ENCODE measurements at regions not wholly inside any gene's neighbourhood (a gene's known extent, or its start where the extent isn't known, plus 50 kb on each side); places are given as distances from the start of the nearest gene placed in this dataset.

GRCh38 chr11:116082256-116082655, 578.0 kb upstream of the CADM1 start:
- H3K4me3 ChIP-seq, result no peak overlapping the region
- H3K4me1 ChIP-seq, result no peaks in the 10 kb centered on the region
- H3K27ac ChIP-seq, result no peak overlapping the region
- no peaks in the 10 kb centered on the region for H3K9me3 ChIP-seq
- TF ChIP-seq, protein P1, sequence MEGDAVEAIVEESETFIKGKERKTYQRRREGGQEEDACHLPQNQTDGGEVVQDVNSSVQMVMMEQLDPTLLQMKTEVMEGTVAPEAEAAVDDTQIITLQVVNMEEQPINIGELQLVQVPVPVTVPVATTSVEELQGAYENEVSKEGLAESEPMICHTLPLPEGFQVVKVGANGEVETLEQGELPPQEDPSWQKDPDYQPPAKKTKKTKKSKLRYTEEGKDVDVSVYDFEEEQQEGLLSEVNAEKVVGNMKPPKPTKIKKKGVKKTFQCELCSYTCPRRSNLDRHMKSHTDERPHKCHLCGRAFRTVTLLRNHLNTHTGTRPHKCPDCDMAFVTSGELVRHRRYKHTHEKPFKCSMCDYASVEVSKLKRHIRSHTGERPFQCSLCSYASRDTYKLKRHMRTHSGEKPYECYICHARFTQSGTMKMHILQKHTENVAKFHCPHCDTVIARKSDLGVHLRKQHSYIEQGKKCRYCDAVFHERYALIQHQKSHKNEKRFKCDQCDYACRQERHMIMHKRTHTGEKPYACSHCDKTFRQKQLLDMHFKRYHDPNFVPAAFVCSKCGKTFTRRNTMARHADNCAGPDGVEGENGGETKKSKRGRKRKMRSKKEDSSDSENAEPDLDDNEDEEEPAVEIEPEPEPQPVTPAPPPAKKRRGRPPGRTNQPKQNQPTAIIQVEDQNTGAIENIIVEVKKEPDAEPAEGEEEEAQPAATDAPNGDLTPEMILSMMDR (IDR thresholded peaks at IDR 0.05), result no peak
- intact Hi-C loops (cut with DNase I; ENCODE audit: low total_unique reads), result no loop called here
- no peaks in the 10 kb centered on the region for H3K36me3 ChIP-seq
- no peaks in the 10 kb centered on the region for H3K27me3 ChIP-seq
- DNase-seq, result no peak

GRCh38 chr11:116079580-116079979, 575.4 kb upstream of the CADM1 start:
- H3K4me3 ChIP-seq, result no peak overlapping the region
- TF ChIP-seq, protein P1 (IDR thresholded peaks at IDR 0.05), result no peak
- intact Hi-C loops (cut with DNase I; ENCODE audit: low total_unique reads), result no loop called here
- H3K27me3 ChIP-seq, result peaks cover 0 to 1% of the 10 kb centered on the region in 2 donors
- no peaks in the 10 kb centered on the region for H3K9me3 ChIP-seq
- DNase-seq, result no peak
- H3K27ac ChIP-seq, result no peak overlapping the region
- no peaks in the 10 kb centered on the region for H3K4me1 ChIP-seq
- no peaks in the 10 kb centered on the region for H3K36me3 ChIP-seq

DNA sequence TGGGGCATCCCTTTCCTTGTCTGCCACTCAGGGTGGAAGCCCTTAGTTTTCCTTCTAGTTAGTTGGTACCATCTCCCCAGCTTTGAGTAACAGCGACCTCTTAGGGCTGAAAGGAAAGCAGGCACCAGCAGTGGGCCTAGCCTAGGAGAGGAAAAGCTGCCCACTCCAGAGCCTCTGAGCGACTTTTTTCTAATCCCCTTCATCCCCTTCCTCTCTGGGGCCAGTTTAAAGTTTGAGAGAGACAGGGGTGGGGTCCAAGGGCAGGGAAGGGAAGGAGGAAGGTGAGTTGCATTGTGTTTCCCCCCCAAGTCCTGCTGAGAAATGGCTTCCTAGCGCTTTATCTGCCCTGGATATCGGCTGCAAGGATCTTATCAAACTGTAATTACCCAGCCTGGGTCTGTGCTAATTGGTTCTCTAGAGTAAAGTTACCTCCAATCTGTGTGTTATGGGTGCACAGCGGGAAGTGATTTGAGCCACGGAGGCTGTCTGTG, 573.9 kb upstream of the CADM1 start:
- DNase-seq, result no peak
- Histone ChIP-seq H3K36me3 (no peaks in the 10 kb centered on the region), H3K4me1 (no peaks in the 10 kb centered on the region), H3K27ac (no peak overlapping the region), H3K9me3 (no peaks in the 10 kb centered on the region), H3K4me3 (no peak overlapping the region), H3K27me3 (peaks cover 0 to 5% of the 10 kb centered on the region in 2 donors)
- TF ChIP-seq, protein P1 (IDR thresholded peaks at IDR 0.05), result no peak
- intact Hi-C loops (cut with DNase I; ENCODE audit: low total_unique reads), result no loop called here

DNA sequence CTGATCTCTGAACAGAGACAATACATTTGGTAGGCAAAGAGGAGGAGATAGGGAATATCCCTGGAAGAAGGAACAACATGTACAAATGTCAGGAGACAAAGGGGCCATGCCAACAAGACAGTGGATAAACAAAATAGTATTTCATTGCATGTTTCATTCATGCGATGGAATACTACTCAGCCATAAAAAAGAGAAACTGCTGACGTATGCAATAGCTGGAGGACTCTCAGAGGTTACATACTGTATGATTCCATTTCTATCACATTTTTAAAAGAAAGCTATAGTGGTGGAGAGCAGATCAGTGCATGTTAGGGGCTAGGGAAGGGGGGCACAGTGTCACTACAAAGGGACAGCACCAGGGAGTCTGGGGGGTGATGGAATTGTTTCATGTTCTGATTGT, 572.9 kb upstream of the CADM1 start:
- Histone ChIP-seq H3K9me3 (no peaks in the 10 kb centered on the region), H3K4me1 (no peaks in the 10 kb centered on the region), H3K27ac (no peak overlapping the region), H3K36me3 (no peaks in the 10 kb centered on the region), H3K4me3 (no peak overlapping the region), H3K27me3 (peaks cover 0 to 5% of the 10 kb centered on the region in 2 donors)
- TF ChIP-seq, protein P1 (IDR thresholded peaks at IDR 0.05), result no peak
- DNase-seq, result no peak
- intact Hi-C loops (cut with DNase I; ENCODE audit: low total_unique reads), result no loop called here

DNA sequence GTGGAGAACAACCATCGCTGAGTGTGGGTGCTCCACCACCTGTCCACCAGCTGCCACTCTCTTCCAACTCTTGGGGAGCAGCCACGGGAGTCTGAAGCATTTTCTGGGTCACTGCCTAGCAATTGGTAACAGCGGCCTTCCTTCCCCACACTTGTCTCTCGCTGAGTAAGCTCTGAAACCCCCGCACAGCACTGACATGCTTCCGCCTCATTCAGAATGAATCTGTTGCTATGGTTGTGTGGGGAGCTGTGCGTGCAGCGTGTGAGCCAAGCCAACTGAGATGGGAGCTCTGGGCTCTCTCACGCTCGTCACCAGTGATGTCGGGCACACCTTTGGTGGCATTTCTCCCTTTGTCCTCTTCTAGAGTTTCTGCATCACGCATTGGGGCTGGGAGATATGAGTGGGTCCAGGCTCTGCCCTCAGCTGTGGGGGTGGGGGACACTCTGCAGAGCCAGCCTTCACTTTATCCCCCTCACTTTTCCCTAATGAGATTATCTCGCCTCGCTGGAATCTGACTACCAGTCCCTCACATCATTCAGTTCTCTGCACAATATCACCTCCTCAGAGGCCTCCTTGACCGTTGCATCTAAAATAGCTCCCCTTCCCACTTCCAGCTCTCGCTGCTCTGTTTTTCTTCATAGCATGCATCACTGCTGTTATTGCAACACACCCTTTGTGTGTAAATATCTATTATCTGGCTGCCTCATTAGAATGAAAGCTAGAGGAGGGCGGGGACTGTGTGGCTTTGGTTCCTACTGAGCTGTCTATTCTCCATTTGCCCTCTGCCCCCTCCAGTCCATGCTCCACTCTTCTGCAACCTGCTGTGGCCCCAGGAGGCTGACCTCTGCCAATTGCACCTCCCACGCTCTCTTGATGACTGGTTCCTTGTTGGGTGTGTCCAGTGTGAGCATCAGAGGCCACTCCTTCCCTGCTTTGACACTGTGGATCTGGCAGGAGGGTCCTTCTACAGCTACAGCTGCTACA, 569.9 kb upstream of the CADM1 start:
- intact Hi-C loops (cut with DNase I; ENCODE audit: low total_unique reads), result no loop called here
- TF ChIP-seq, protein P1 (IDR thresholded peaks at IDR 0.05), result no peak
- no peaks in the 10 kb centered on the region for H3K9me3 ChIP-seq
- H3K4me1 ChIP-seq, result no peaks in the 10 kb centered on the region
- H3K4me3 ChIP-seq, result no peak overlapping the region
- DNase-seq, result no peak
- H3K27me3 ChIP-seq, result peaks cover 0 to 5% of the 10 kb centered on the region in 2 donors
- H3K36me3 ChIP-seq, result no peaks in the 10 kb centered on the region
- H3K27ac ChIP-seq, result no peak overlapping the region
